Vagina (tissue), 2 donors: ENCODE measurements at regions not wholly inside any gene's neighbourhood (a gene's known extent, or its start where the extent isn't known, plus 50 kb on each side); places are given as distances from the start of the nearest gene placed in this dataset.
"Not testable (repeated sequence)": the region's sequence is repeated elsewhere in the genome, so short reads cannot be mapped to it uniquely, and the experiment has no call there.

Source experiments
- DNase-seq, 2 donors: peaks; one replicate each; pipeline ENCODE4 v3.0.0-alpha.2; 2017; ENCODE audit errors: extremely low spot score in 2 of 2
- H3K27ac ChIP-seq: fragments of 200-600 bp; sonication (generic); one replicate; pipeline ENCODE4 v1.5.1; 2019
- H3K27me3 ChIP-seq: fragments of 200-600 bp; sonication (generic); one replicate; pipeline ENCODE4 v1.5.1; 2019
- H3K36me3 ChIP-seq, 2 donors: fragments of 200-600 bp; sonication (generic); one replicate each; pipeline ENCODE4 v1.5.1; 2017 to 2019
- H3K4me1 ChIP-seq: fragments of 200-600 bp; sonication (generic); one replicate; pipeline ENCODE4 v1.5.1; 2019
- H3K4me3 ChIP-seq, 2 donors: fragments of 200-600 bp; sonication (generic); 1 replicate in 1 of 2; 2 replicates in 1 of 2; pipeline ENCODE4 v1.5.1; 2016 to 2019
- H3K9me3 ChIP-seq: fragments of 200-600 bp; sonication (generic); one replicate; pipeline ENCODE4 v1.5.1; 2019
- POLR2A ChIP-seq, 2 donors: fragments of 450-650 bp; IDR thresholded peaks; one replicate each; pipeline ENCODE4 v1.6.1; 2017; ENCODE audit warnings: antibody characterized with exemption in 2 of 2, mild to moderate bottlenecking in 2 of 2, moderate library complexity in 2 of 2
- POLR2AphosphoS5 ChIP-seq, 2 donors: sonication (generic); formaldehyde crosslinking; IDR thresholded peaks; one replicate each; pipeline ENCODE4 v1.9.0; 2017; ENCODE audit warnings: antibody characterized with exemption in 2 of 2, mild to moderate bottlenecking in 2 of 2, low read depth in 1 of 2; ENCODE audit not compliant: insufficient read depth in 1 of 2
- intact Hi-C: fragments of 100-400 bp; cut with DNase I; formaldehyde crosslinking; loops from one replicate; pipeline ENCODE4 v1.15.1; 2023
- TF ChIP-seq, protein P1 (sequence below), 3 experiments: fragments of 450-650 bp in 2 of 3; fragments of 200-600 bp in 1 of 3; sonication (generic) in 1 of 3; IDR thresholded peaks; one replicate each; pipeline ENCODE4 v1.5.1; 2017 to 2019; ENCODE audit warnings: antibody characterized with exemption in 3 of 3, mild to moderate bottlenecking in 2 of 3, moderate library complexity in 2 of 3

DNA sequence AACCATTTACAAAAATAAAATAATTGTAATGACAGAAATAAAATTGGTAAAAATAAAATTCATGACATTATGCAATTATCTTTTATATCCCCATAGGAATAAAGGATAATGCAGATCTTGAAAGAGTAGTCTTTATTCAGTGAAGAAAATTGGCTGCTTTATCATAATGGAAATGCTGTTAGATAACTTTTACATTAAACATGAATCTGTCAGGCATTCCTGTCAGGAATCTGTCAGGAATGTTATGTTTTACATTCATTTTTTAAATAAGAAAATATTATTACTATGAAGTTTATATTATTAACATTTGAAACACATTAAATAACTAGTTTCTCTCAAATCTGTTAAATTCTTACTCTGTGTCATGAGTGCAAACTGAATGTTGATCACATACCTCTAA is 1024.7 kb upstream of the TMEFF2 start:
- intact Hi-C loops: no loop called here
- Histone ChIP-seq H3K27me3 (no peaks in the 10 kb centered on the region), H3K4me3 (no peak overlapping the region), H3K9me3 (no peaks in the 10 kb centered on the region), H3K4me1 (no peaks in the 10 kb centered on the region), H3K27ac (no peak overlapping the region), H3K36me3 (no peaks in the 10 kb centered on the region)
- no peak for DNase-seq
- no peak for TF ChIP-seq POLR2AphosphoS5 (IDR thresholded peaks at IDR 0.05; ENCODE audit: insufficient read depth in 1 of 2, low read depth in 1 of 2)
- no peak for TF ChIP-seq POLR2A (IDR thresholded peaks at IDR 0.05)
- TF ChIP-seq, protein P1, sequence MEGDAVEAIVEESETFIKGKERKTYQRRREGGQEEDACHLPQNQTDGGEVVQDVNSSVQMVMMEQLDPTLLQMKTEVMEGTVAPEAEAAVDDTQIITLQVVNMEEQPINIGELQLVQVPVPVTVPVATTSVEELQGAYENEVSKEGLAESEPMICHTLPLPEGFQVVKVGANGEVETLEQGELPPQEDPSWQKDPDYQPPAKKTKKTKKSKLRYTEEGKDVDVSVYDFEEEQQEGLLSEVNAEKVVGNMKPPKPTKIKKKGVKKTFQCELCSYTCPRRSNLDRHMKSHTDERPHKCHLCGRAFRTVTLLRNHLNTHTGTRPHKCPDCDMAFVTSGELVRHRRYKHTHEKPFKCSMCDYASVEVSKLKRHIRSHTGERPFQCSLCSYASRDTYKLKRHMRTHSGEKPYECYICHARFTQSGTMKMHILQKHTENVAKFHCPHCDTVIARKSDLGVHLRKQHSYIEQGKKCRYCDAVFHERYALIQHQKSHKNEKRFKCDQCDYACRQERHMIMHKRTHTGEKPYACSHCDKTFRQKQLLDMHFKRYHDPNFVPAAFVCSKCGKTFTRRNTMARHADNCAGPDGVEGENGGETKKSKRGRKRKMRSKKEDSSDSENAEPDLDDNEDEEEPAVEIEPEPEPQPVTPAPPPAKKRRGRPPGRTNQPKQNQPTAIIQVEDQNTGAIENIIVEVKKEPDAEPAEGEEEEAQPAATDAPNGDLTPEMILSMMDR (IDR thresholded peaks at IDR 0.05): no peak

DNA sequence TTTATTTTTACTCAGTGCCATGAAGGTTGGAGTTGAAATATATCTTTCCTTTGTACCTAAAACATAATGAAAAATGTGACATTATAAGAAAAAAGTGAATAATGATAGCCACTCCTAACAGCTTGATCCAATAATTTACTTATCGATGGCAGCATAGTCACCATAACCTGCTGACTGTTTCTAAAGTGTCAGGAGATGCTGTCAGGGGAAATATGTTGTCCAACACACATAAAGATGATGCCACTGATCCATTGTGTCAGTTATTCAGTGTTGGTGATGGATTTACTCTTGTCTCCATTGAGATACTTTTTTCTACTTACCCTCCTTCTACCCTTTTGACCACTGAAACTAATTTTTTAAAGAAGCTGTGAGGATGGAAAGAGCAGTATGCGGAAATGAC is 1006.9 kb upstream of the TMEFF2 start:
- intact Hi-C loops: no loop called here
- Histone ChIP-seq H3K36me3 (no peaks in the 10 kb centered on the region), H3K27ac (no peak overlapping the region), H3K27me3 (no peaks in the 10 kb centered on the region), H3K4me3 (no peak overlapping the region), H3K9me3 (no peaks in the 10 kb centered on the region), H3K4me1 (no peaks in the 10 kb centered on the region)
- TF ChIP-seq POLR2A (IDR thresholded peaks at IDR 0.05) (no peak), POLR2AphosphoS5 (IDR thresholded peaks at IDR 0.05; ENCODE audit: insufficient read depth in 1 of 2, low read depth in 1 of 2) (no peak)
- TF ChIP-seq, protein P1 (IDR thresholded peaks at IDR 0.05): no peak
- DNase-seq: no peak

DNA sequence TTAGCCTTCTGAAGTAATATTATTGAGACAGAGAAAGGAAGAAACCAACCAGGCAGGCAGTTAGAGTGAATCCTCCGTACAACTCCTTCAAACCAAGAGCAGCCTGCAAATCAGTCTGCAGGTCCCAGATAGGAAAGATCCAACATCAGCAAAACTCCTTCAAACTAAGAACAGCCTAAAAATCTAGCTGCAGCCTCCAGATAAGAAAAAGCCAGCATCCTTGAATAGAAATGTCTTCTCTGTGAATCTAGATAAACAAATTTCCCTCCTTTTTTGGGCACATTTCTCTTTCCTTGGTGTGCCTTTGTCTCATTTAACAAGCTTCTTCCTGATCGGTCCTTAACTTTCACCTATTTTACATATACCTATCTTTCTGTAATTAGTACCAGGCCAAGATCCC is 1004.6 kb upstream of the TMEFF2 start:
- TF ChIP-seq POLR2A (IDR thresholded peaks at IDR 0.05) (no peak), POLR2AphosphoS5 (IDR thresholded peaks at IDR 0.05; ENCODE audit: insufficient read depth in 1 of 2, low read depth in 1 of 2) (no peak)
- TF ChIP-seq, protein P1 (IDR thresholded peaks at IDR 0.05): no peak
- Histone ChIP-seq H3K27me3 (no peaks in the 10 kb centered on the region), H3K36me3 (no peaks in the 10 kb centered on the region), H3K4me3 (no peak overlapping the region), H3K27ac (no peak overlapping the region), H3K9me3 (no peaks in the 10 kb centered on the region), H3K4me1 (no peaks in the 10 kb centered on the region)
- DNase-seq: no peak
- intact Hi-C loops: no loop called here

DNA sequence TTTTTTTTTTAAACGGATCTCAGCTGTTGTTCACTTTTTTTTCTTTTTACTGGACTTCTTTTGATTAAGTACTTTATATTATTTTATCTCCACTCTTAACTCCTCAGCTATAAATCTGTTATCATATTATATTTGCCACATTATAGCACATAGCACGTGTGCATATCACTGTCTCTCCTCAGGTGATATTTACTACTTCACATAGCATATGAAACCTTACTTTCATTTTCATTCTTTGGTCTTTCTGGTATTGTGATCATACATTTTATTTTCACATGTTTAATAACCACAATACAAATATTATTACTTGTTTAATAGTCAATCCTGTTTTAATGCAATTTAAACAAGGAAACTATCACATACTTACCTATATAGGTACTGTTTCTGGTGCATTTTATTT is 993.1 kb upstream of the TMEFF2 start:
- H3K4me3 ChIP-seq: no peak overlapping the region
- H3K27ac ChIP-seq: no peak overlapping the region
- H3K36me3 ChIP-seq: no peaks in the 10 kb centered on the region
- H3K9me3 ChIP-seq: no peaks in the 10 kb centered on the region
- TF ChIP-seq, protein P1 (IDR thresholded peaks at IDR 0.05): no peak
- TF ChIP-seq POLR2AphosphoS5 (IDR thresholded peaks at IDR 0.05; ENCODE audit: insufficient read depth in 1 of 2, low read depth in 1 of 2) (no peak), POLR2A (IDR thresholded peaks at IDR 0.05) (no peak)
- DNase-seq: no peak
- no peaks in the 10 kb centered on the region for H3K27me3 ChIP-seq
- intact Hi-C loops: no loop called here
- no peaks in the 10 kb centered on the region for H3K4me1 ChIP-seq

DNA sequence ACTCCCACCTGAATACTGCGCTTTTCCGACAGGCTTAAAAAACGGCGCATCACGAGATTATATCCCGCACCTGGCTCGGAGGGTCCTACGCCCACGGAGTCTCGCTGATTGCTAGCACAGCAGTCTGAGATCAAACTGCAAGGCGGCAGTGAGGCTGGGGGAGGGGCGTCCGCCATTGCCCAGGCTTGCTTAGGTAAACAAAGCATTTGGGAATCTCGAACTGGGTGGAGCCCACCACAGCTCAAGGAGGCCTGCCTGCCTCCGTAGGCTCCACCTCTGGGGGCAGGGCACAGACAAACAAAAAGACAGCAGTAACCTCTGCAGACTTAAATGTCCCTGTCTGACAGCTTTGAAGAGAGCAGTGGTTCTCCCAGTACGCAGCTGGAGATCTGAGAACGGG is 976.2 kb upstream of the TMEFF2 start:
- H3K36me3 ChIP-seq, DNase-seq: not testable (repeated sequence)

DNA sequence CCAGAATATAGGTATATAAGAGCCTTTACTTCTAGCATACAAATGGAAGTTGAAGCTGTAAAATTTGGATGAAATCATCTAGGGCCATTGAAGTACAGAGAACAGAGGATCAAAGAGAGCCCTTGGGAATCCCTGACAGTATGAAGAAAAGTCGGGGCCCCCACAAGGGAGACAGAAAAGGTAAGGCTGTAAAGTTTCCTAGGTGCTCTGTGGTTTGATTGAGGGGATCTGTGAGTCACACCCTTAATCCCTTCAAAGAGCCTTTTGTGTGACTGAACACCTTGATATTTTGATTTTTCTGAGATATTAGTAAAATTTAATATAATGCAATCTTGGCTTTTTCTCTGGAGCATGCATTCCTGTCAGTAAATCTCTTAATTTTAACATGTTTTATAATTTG is 961.7 kb upstream of the TMEFF2 start:
- Histone ChIP-seq H3K4me3 (no peak overlapping the region), H3K27ac (no peak overlapping the region), H3K4me1 (no peaks in the 10 kb centered on the region), H3K36me3 (no peaks in the 10 kb centered on the region), H3K9me3 (no peaks in the 10 kb centered on the region), H3K27me3 (no peaks in the 10 kb centered on the region)
- TF ChIP-seq, protein P1 (IDR thresholded peaks at IDR 0.05): no peak
- TF ChIP-seq POLR2AphosphoS5 (IDR thresholded peaks at IDR 0.05; ENCODE audit: insufficient read depth in 1 of 2, low read depth in 1 of 2) (no peak), POLR2A (IDR thresholded peaks at IDR 0.05) (no peak)
- intact Hi-C loops: no loop called here
- DNase-seq: no peak

More for the DNA sequence above, 976.2 kb upstream of the TMEFF2 start:
- H3K9me3 ChIP-seq, H3K27ac ChIP-seq, H3K4me1 ChIP-seq, intact Hi-C loops, H3K4me3 ChIP-seq, H3K27me3 ChIP-seq: not testable (repeated sequence)
